Activated CD4-positive, alpha-beta T cell treated with anti-CD3 and anti-CD28 coated beads, Interleukin-2, amount 10 ng/mL, durations not matched to agents 7 days and 5 days (primary cell): ENCODE measurements at regions not wholly inside any gene's neighbourhood (a gene's known extent, or its start where the extent isn't known, plus 50 kb on each side); places are given as distances from the start of the nearest gene placed in this dataset.

Source experiments
- CTCF ChIA-PET: fragments of 350-600 bp; sonication (Branson Sonifier 250); formaldehyde crosslinking; loops from one replicate; lab custom pipeline; 2021; ENCODE audit warnings: antibody characterized with exemption; lab: Charles Lee
- POLR2A ChIA-PET: fragments of 350-600 bp; sonication (Branson Sonifier 250); formaldehyde crosslinking; loops from one replicate; lab custom pipeline; 2021; ENCODE audit warnings: antibody characterized with exemption; lab: Charles Lee
- DNase-seq: peaks from one replicate; pipeline ENCODE4 v3.0.0-alpha.2; 2020
- H3K27ac Mint-ChIP-seq: one replicate; pipeline ENCODE4 v1.8.0; 2021; ENCODE audit warnings: mild to moderate bottlenecking, moderate library complexity, mixed read lengths
- H3K27me3 Mint-ChIP-seq: one replicate; pipeline ENCODE4 v1.8.0; 2021; ENCODE audit warnings: mixed read lengths
- H3K36me3 Mint-ChIP-seq: one replicate; pipeline ENCODE4 v1.8.0; 2021; ENCODE audit warnings: low read depth, mixed read lengths
- H3K4me1 Mint-ChIP-seq: one replicate; pipeline ENCODE4 v1.8.0; 2021; ENCODE audit warnings: mixed read lengths
- H3K4me3 Mint-ChIP-seq: one replicate; pipeline ENCODE4 v1.8.0; 2021; ENCODE audit warnings: mild to moderate bottlenecking, moderate library complexity, mixed read lengths
- H3K9me3 Mint-ChIP-seq: one replicate; pipeline ENCODE4 v1.8.0; 2021; ENCODE audit warnings: mixed read lengths

GRCh38 chr5:118778941-118779340, 209.4 kb downstream of the DTWD2 start:
- Mint-ChIP-seq H3K27ac (no peak overlapping the region), H3K4me1 (no peaks in the 10 kb centered on the region), H3K4me3 (no peak overlapping the region), H3K36me3 (no peaks in the 10 kb centered on the region), H3K9me3 (no peaks in the 10 kb centered on the region), H3K27me3 (no peaks in the 10 kb centered on the region)
- no peak for DNase-seq
- POLR2A ChIA-PET: no interaction called here
- CTCF ChIA-PET: no interaction called here

DNA sequence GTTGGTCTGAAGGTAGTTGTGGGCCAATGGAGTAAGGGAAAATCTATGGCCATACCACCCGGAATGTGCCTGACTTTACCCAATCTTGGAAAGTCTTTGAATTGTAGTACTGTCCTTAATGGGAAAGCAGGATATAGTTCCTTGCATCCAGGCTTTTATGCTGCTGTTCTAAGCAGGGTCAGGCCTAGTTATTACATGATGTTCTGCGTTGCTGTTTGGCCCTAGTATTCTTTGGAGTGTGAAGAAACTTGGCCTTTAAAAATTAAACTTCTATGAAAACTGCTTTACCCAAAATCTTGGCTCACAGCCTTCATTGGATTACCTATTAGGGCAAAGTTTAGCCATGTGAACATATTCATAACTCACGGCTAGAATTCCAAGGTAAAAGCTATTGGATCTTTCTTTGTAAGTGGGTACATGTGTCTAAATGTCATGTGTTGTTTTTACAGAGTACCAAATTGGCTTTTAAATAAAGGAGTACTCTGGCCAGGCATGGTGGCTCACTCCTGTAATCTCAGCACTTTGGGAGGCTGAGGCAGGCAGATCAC, 211.1 kb downstream of the DTWD2 start:
- Mint-ChIP-seq H3K4me3 (no peak overlapping the region), H3K27me3 (no peaks in the 10 kb centered on the region), H3K36me3 (no peaks in the 10 kb centered on the region), H3K4me1 (no peaks in the 10 kb centered on the region), H3K27ac (no peak overlapping the region), H3K9me3 (no peaks in the 10 kb centered on the region)
- CTCF ChIA-PET: no interaction called here
- POLR2A ChIA-PET: no interaction called here
- DNase-seq: no peak

- no peaks in the 10 kb centered on the region for H3K4me1 Mint-ChIP-seq
- H3K36me3 Mint-ChIP-seq: no peaks in the 10 kb centered on the region
- ChIA-PET CTCF (no interaction called here), POLR2A (no interaction called here)
- no peaks in the 10 kb centered on the region for H3K9me3 Mint-ChIP-seq
- no peak overlapping the region for H3K27ac Mint-ChIP-seq
- no peak for DNase-seq
- peaks cover under 1% of the 10 kb centered on the region for H3K27me3 Mint-ChIP-seq
- H3K4me3 Mint-ChIP-seq: no peak overlapping the region
These were observed 211.6 kb downstream of the DTWD2 start for GRCh38 chr5:118776755-118777154.

GRCh38 chr5:118775790-118776499, 212.4 kb downstream of the DTWD2 start:
- Mint-ChIP-seq H3K36me3 (no peaks in the 10 kb centered on the region), H3K4me3 (no peak overlapping the region), H3K27me3 (peaks cover 1% of the 10 kb centered on the region), H3K9me3 (no peaks in the 10 kb centered on the region), H3K27ac (no peak overlapping the region), H3K4me1 (no peaks in the 10 kb centered on the region)
- no peak for DNase-seq
- ChIA-PET POLR2A (no interaction called here), CTCF (interaction anchor here (0.5 to 1.0 kb wide), 2 partner anchors 15 to 1296 kb away, joined by 3 to 4 read pairs; no protein-coding TSS in a partner anchor)

GRCh38 chr5:118768607-118769175, 219.7 kb downstream of the DTWD2 start:
- H3K9me3 Mint-ChIP-seq: peaks cover 6% of the 10 kb centered on the region
- no peaks in the 10 kb centered on the region for H3K36me3 Mint-ChIP-seq
- ChIA-PET POLR2A (no interaction called here), CTCF (no interaction called here)
- no peak for DNase-seq
- H3K4me3 Mint-ChIP-seq: no peak overlapping the region
- no peaks in the 10 kb centered on the region for H3K4me1 Mint-ChIP-seq
- peaks cover 1% of the 10 kb centered on the region for H3K27me3 Mint-ChIP-seq
- H3K27ac Mint-ChIP-seq: no peak overlapping the region

DNA sequence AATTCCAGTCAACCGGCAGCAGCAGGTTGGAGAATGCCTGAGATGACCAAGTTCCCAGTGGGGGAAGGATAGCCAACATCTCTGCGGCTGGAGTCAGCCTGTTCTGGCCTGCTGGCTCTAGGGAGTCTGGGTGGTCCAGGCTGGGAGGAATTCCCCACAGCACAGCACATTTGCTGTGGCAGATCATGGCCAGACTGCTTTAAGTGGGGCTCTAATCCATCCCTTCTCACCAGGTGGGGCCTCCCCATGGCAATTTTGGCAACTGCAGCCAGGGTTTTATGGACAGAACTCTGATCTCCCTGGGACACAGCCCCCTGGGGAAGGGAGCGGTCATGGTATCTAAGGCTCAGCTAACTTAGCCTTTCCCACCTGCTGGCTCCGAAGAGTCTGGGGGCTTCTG, 226.1 kb downstream of the DTWD2 start:
- no peak for DNase-seq
- H3K36me3 Mint-ChIP-seq: no peaks in the 10 kb centered on the region
- ChIA-PET POLR2A (no interaction called here), CTCF (no interaction called here)
- H3K27ac Mint-ChIP-seq: no peak overlapping the region
- peaks cover 10% of the 10 kb centered on the region for H3K9me3 Mint-ChIP-seq
- no peaks in the 10 kb centered on the region for H3K4me1 Mint-ChIP-seq
- no peaks in the 10 kb centered on the region for H3K27me3 Mint-ChIP-seq
- no peak overlapping the region for H3K4me3 Mint-ChIP-seq

- Mint-ChIP-seq H3K4me1 (no peaks in the 10 kb centered on the region), H3K4me3 (no peak overlapping the region), H3K36me3 (no peaks in the 10 kb centered on the region), H3K9me3 (peaks cover 10% of the 10 kb centered on the region), H3K27me3 (no peaks in the 10 kb centered on the region), H3K27ac (no peak overlapping the region)
- POLR2A ChIA-PET: no interaction called here
- CTCF ChIA-PET: no interaction called here
- no peak for DNase-seq
These were observed 226.5 kb downstream of the DTWD2 start for GRCh38 chr5:118761814-118762213.

- no peaks in the 10 kb centered on the region for H3K4me1 Mint-ChIP-seq
These were observed 235.4 kb downstream of the DTWD2 start for GRCh38 chr5:118752969-118753368.

GRCh38 chr5:118736396-118736795, 252.0 kb downstream of the DTWD2 start:
- CTCF ChIA-PET: no interaction called here
- H3K27me3 Mint-ChIP-seq: no peaks in the 10 kb centered on the region
- POLR2A ChIA-PET: no interaction called here
- H3K4me3 Mint-ChIP-seq: no peak overlapping the region
- H3K9me3 Mint-ChIP-seq: no peaks in the 10 kb centered on the region
- DNase-seq: no peak
- no peak overlapping the region for H3K27ac Mint-ChIP-seq
- H3K4me1 Mint-ChIP-seq: no peaks in the 10 kb centered on the region
- no peaks in the 10 kb centered on the region for H3K36me3 Mint-ChIP-seq

More at GRCh38 chr5:118752969-118753368, 235.4 kb downstream of the DTWD2 start:
- DNase-seq: no peak
- Mint-ChIP-seq H3K36me3 (no peaks in the 10 kb centered on the region), H3K4me3 (no peak overlapping the region), H3K27me3 (peaks cover 2% of the 10 kb centered on the region), H3K9me3 (no peaks in the 10 kb centered on the region), H3K27ac (no peak overlapping the region)
- POLR2A ChIA-PET: no interaction called here
- CTCF ChIA-PET: interaction anchor here (0.8 kb wide), 1 partner anchor 19 kb away, joined by 3 read pairs; no protein-coding TSS in a partner anchor

GRCh38 chr5:118733394-118733793, 255.0 kb downstream of the DTWD2 start:
- ChIA-PET POLR2A (no interaction called here), CTCF (no interaction called here)
- Mint-ChIP-seq H3K36me3 (no peaks in the 10 kb centered on the region), H3K4me1 (no peaks in the 10 kb centered on the region), H3K27me3 (no peaks in the 10 kb centered on the region), H3K4me3 (no peak overlapping the region), H3K9me3 (no peaks in the 10 kb centered on the region), H3K27ac (no peak overlapping the region)
- DNase-seq: no peak

GRCh38 chr5:118728191-118728590, 260.2 kb downstream of the DTWD2 start:
- no peak overlapping the region for H3K27ac Mint-ChIP-seq

GRCh38 chr5:118726891-118727290, 261.5 kb downstream of the DTWD2 start:
- Mint-ChIP-seq H3K36me3 (no peaks in the 10 kb centered on the region), H3K4me1 (no peaks in the 10 kb centered on the region), H3K27ac (no peak overlapping the region), H3K4me3 (no peak overlapping the region), H3K27me3 (no peaks in the 10 kb centered on the region), H3K9me3 (no peaks in the 10 kb centered on the region)
- no peak for DNase-seq
- ChIA-PET CTCF (no interaction called here), POLR2A (no interaction called here)

More at GRCh38 chr5:118728191-118728590, 260.2 kb downstream of the DTWD2 start:
- no peaks in the 10 kb centered on the region for H3K27me3 Mint-ChIP-seq
- H3K36me3 Mint-ChIP-seq: no peaks in the 10 kb centered on the region
- H3K4me3 Mint-ChIP-seq: no peak overlapping the region
- POLR2A ChIA-PET: no interaction called here
- H3K9me3 Mint-ChIP-seq: no peaks in the 10 kb centered on the region
- no peaks in the 10 kb centered on the region for H3K4me1 Mint-ChIP-seq
- CTCF ChIA-PET: no interaction called here
- no peak for DNase-seq

DNA sequence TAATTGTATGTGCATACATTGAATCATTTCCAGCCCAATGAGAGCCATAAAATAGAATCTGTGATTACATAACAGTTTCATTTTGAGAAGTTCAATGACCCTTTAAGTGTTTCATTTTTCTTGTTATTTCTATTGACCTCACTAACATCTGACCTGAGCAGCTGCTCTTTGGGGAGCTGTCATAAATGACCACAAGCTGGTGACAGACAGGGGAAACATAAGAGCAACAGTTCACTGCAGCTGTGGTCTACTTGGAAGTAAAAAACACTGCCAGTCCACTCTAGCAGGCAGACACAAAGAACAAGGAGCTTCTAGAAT, 265.4 kb downstream of the DTWD2 start:
- H3K27ac Mint-ChIP-seq: no peak overlapping the region
- POLR2A ChIA-PET: no interaction called here
- peaks cover 2% of the 10 kb centered on the region for H3K9me3 Mint-ChIP-seq
- no peak for DNase-seq
- CTCF ChIA-PET: no interaction called here
- no peak overlapping the region for H3K4me3 Mint-ChIP-seq
- no peaks in the 10 kb centered on the region for H3K36me3 Mint-ChIP-seq
- no peaks in the 10 kb centered on the region for H3K27me3 Mint-ChIP-seq
- H3K4me1 Mint-ChIP-seq: no peaks in the 10 kb centered on the region
